HG02798 (cell line): ENCODE measurements at regions not wholly inside any gene's neighbourhood (a gene's known extent, or its start where the extent isn't known, plus 50 kb on each side); places are given as distances from the start of the nearest gene placed in this dataset.

ENCODE experiments used
- ATAC-seq: cut with Tn5 transposase; IDR thresholded peaks from one replicate; pipeline ENCODE4 v1.9.1; 2021; ENCODE audit warnings: mild to moderate bottlenecking; ENCODE audit not compliant: unreplicated experiment, poor library complexity

DNA sequence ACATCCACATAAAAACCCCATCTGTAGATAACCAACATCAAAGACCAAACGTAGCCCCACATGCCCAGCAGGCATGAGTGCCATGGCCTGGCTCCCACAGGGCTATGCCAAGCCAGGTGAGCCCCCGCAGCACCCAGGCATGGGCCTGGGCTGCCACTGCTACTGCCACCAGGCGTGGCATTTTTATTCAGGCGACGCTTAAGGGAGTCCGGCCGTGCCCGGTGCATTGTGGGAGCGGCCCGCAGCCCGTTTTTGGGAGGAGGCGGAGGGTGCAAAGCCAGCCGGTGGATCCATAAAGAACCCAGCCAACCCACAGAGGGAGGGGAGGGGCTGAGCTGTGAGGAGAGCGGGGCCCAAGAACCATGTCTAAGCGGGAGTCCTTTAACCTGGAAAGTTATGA, 83.6 kb downstream of the XIST start:
- no peak for ATAC-seq

DNA sequence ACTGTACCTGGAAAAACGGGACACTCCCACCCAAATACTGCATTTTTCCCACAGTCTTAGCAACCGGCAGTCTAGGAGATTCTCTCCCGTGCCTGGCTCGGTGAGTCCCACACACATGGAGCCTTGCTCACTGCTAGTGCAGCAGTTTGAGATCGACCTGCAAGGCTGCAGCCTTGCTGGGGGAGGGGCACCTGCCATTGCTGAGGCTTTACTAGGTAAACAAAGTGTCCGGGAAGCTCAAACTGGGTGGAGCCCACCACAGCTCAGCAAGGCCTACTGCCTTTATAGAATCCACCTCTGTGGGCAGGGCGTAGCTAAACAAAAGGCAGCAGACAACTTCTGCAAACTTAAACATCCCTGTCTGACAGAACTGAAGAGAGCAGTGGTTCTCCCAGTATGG, 84.4 kb downstream of the XIST start:
- ATAC-seq: no peak

DNA sequence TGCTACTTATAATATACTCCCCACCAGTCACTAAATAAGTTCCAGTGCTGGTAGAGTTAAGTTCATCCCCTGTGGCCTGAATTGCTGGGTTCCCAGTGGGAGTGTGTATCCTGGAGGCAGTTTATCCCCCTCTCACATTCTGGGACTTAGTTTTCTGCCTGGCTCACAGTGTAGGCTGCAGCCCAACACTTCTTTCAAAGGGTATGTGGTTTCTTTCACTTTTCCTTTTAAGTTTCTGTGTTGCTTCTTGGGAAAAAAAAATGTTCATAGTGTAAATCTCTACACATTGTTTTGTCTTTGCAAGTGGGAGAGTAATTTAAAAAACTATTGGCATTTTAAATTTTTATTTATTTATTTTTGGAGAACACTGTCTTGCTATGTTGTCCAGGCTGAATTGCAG, 85.5 kb downstream of the XIST start:
- ATAC-seq: peak; percentile 43

DNA sequence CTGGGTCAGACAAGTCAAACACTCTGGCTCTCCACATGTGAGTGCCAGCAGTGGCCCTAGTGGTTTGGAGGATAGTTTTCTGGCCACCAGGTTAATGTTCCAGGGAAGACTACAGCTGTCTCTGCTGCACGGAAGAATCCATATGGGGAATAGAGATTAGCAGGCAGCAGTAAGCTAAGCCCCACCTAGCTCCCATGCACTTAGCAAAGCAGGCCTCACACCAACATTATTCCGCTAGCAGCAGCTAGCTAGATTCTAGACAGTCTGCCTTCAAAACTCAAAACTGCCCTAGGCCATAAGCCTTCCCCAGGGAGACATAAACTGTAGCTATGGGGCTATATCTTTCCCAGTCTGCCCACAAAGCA, 86.1 kb downstream of the XIST start:
- ATAC-seq: no peak

DNA sequence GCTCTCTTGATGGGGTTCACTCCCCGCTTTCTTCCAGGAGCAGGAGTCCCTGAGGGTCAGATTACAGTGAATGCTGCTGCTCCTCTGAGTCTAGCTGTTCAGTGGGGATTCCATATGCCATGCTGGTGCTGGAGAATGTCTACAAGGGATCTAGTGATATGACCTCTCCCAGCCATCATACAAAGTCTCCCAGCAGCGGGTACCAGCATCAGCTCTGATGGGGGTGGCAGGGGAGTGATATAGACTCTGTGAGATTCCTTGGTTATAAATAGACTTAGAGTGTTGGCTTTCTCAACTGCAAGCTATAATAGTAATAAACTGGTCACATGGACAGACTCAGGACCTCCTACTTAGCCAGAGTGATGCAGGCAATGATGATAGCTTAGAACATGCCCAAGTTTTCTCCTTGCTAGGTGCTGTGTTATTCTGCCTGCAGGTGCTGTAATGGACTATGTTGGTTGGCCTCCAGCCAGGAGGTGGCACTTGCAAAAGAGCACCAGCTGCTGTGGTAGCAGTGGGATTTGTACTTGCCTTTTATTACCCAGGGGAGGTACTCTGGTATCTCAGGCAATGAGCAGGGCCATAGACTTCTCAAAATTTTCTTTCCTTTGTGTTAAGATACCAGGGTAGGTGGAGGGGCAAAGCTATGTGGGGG, 86.6 kb downstream of the XIST start:
- ATAC-seq: no peak

DNA sequence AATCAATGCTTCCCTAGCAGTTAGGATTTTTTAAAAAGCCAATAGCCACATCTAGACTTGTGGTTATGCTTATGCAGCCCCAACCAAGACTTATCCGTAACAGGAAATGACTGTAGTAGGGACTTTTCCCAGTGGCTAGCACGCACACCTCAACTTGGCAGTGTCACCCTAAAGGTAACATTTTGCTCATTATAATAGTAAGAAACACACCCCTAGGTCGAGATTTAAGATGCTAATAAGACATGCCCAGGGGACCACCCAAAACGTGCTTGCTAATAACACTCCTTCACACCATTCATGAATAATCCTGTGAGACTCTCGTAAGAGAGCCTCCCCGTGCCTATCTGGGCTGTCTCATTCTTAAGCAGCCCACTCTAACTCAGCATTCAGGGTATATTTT, 94.3 kb downstream of the XIST start:
- ATAC-seq: peak; percentile 78
